NCI-H146 (cell line): ENCODE measurements at regions not wholly inside any gene's neighbourhood (a gene's known extent, or its start where the extent isn't known, plus 50 kb on each side); places are given as distances from the start of the nearest gene placed in this dataset.
"Not testable (repeated sequence)": the region's sequence is repeated elsewhere in the genome, so short reads cannot be mapped to it uniquely, and the experiment has no call there.

ENCODE experiments used
- DNase-seq: peaks from one replicate; lab custom pipeline; 2025; lab: John Stamatoyannopoulos, UW

DNA sequence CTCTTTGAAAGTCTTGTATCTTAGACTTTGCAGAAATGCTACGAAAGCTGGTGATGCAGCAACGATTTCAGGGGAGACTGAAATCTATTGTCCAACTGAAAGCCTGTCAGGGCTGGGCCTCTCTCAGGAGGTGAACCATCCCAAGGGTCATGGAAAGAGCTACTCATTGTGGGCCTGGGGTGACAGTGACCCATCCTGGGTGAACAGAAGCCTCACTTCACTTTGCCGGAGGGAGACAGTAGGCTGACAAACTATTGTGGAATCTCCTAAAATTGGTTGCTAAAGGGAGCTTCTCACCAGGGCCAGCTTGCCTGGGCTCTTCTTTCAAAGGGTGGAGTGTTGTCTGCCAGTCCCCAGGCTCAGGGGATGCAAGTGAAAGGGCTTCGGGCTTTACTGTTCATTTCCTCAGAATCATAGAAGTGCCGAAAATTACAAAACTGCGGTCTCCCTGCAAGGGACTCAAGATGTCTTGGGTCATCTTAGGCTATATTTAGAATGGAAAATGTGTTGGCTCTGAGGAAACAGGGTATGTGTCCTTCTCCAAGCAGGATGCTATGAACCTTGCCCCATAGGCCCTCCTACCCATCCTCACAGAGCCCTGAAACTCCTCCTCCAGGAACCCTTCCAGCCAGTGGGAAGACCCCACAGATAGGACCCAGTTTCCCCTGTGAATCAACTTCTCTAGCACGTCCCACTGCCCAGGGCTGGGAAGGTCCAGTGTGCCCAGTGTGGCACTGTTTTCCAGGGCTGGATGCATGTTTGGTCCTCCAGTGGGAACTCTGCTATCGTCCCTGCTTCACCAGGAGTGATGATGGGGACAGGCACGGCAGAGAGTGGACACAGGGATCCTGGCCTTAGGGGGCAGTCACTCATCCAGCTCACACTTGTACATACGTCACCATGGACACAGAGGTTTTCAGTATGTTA is 173.4 kb upstream of the PLGLB2 start:
- not testable (repeated sequence) for DNase-seq

DNA sequence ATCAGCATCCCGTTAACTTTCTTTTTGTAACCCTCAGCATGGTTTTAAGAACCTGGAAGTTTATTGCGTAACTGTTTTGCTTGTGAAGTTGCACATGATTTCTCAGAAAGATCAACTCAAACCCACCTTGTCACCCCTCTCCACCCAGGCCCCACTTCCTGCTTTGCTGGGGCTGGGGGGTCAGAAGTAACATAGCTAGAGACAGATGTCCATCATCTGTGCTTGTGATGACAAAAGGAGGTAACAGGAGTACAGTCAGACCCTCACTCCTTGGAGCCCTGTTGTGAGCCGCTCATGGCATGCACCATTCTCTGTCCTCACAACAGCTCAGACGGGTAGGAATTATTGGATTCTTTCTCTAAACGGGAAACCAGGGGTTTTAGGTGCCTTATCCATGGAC is 172.7 kb upstream of the PLGLB2 start:
- DNase-seq = not testable (repeated sequence)

DNA sequence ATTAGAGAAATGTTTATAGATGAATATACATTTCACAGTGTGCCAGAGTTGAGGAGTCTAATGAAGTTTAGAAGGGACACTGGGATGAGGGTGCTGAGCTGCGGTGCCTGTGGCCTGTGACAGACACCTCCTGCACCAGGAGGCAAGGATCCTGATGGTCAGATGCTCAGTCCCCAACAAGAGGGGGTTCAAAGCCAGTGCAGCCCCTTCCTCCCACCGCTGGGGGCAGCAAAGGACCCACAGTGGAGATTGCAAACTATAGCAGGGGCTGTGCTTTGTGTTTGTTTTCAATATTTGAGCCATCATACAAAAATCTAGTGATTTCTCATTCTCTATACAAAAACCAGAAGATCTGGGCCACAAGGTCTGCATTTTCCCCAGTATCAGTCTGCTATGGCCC is 170.5 kb upstream of the PLGLB2 start:
- DNase-seq = not testable (repeated sequence)

DNA sequence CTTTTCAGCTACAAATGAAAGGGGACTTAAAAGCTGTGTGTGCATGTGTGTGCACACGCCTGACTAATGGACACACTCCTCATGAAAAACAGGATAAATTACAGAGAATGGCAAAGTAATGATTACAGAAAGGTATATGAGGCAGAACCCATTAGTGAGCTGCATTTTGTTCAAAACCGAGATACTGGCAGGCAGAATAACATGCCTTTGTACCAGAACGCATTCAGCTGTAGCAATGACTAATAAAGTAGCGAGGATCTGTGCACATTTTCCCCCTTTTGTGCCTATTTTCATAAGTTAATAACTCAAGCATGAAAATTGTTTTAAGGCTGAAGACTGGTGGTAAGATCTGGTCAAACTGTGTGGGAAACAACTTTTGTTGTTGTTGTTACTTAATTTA is 165.7 kb upstream of the PLGLB2 start:
- not testable (repeated sequence) for DNase-seq

DNA sequence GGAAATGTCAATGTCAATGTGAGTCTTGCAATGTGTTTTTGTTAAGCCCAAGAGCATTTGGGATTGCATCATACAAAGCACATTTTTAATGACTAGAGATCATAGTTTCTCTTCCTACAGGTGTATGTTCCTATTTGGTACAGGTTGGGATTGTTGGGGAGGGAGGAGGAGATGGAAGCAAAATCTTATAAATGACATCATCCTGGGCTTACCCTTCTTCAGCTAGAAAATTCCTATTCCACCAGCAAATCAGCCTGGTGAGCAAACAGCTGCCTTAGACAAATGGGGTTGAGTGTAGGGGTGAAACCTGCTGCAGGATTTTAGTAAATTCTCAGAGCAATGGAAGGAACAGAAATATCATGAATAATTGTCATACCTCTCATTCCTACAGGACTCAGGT is 165.3 kb upstream of the PLGLB2 start:
- not testable (repeated sequence) for DNase-seq

DNA sequence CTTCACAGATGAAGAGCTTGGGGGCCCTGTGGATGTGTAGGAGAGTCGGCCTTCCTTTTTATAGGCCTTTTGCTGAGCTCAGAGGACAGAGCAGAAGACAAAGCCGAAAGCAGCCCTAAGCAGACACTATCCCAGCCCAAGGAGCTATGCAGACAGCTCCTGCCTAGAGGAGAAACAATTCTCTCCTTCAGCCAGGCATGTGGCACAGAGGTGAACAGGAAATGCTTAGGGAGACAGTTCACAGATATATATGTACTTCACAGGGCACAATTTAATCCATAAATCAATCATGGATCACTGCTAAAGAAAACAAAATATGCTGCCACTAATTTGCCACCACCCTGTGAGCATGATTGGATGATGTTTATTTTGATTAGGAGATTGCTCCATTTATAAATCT is 164.5 kb upstream of the PLGLB2 start:
- not testable (repeated sequence) for DNase-seq

DNA sequence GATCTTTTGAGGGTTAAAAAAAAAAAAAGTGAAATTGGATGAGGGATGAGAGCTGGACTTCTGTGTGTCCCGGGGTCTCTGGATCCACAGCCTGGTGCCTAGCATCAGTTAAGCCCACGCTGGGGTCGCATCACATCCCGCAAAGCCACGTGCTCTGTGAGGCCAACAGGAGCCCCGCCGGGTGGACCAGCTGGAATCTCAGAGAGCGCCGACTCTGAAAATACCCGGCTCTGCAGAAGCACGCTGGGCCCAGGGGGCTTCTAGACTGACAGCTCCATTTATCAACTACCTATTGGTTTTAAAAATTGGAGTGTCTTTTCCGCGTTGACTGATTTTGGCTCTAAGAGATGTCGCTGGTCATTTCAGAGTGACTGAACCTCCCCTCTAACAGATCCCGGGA is 164.1 kb upstream of the PLGLB2 start:
- not testable (repeated sequence) for DNase-seq

DNA sequence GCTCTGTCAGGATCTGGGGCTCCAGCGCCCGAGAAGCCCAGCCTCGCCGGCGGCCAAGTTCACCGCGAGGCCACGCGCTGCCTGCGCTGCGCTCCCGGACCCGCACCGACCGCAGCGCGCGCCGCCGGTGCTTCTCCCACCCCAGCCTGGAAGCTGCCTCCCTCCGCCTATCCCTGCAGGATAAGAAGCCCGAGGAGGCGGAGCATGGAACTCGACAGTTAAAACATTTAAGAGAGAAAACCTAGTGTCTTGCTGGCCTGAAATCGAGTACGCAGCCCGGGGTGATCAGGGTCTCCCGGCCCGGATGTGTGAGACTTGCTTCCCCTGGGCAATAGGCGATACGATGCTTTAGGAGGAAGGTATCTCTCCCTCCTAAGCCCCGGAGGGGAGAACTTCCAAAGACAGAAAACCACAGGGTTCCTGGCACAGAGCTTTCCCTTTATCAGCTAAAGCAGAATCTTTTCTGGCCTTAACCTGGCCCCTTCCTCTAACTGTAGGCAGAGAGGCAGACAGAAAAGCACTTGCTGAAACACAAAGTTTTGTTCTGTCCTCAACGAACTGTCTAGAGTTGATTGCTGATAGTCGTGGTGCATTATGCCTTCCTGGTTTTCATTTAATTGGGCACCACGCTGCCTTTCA is 163.5 kb upstream of the PLGLB2 start:
- DNase-seq = not testable (repeated sequence)

DNA sequence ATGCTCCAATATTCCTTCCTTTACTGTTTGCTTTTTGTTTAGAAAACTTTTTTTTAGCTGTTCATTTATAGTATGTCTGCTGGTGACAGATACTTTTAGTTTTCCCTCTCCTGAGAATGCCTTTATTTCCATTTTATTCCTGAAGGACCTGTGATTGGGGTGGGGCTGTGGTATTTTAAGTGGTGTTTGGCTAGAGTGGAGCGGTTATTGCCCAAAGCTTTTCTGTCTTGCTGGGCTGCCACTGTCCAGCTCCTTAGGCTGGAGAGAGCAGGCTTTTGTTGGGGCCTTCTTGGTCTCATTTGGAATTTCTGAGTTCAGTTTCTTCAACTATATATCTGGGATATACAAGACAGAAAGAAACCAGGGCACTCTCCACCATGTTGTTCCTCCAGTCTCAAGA is 160.0 kb upstream of the PLGLB2 start:
- DNase-seq = not testable (repeated sequence)

DNA sequence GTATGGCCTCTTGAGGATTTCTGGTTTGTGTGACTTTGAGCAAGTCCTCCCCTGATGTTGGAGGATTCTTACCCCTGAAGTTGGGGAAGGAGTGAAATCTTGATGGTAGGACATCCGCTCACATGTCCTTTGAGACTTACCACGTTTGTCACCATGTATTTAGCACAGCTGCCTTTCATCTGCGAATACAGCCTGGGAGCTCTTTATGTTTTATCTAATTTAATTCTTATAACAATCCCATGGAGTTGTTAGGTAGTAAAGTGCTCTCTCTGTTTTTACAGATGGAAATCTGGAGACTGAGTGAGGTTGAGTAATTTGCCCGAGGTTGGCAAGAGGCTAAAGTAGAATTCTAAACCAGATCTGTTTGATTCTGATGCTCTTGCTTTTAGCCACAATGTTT is 154.9 kb upstream of the PLGLB2 start:
- not testable (repeated sequence) for DNase-seq

DNA sequence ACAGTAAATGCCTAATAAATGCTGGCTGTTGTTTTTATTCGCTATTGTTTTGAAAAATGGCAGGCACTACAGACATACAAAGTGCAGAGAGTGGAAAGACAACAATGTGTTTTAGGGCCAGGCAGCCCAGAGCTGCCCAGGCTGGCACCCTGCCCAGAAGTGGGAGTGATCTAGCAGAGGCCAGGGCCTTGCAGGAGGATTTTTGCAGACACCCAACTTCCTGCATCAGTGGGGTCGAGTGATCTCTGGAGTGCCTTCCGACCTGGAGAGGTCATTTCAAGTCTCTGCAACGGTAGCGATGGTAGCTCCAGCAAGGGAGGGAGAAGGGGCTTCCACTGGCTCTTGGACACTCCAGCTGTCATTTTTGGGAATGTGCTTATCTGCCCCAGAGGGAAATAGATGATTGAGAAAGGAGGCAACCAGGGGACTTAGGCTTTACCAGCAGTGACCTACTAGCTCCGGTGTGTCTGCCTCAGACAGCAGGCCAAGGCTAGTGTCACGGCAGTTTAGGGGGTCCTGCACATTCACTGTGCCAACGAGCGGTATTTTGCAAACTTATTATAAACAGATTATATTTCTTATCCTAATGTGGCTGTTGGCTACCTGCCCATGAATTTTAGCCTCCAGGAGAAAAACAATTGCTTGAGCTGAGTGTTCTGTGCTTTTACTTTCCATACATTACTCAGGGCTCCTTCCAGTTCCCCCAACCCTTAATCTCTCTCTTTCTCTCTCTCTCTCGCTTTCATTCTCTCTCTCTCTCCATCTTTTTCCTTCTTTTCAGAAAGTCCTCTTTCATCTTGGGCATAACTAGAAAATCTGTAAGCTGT is 153.9 kb upstream of the PLGLB2 start:
- DNase-seq = not testable (repeated sequence)

DNA sequence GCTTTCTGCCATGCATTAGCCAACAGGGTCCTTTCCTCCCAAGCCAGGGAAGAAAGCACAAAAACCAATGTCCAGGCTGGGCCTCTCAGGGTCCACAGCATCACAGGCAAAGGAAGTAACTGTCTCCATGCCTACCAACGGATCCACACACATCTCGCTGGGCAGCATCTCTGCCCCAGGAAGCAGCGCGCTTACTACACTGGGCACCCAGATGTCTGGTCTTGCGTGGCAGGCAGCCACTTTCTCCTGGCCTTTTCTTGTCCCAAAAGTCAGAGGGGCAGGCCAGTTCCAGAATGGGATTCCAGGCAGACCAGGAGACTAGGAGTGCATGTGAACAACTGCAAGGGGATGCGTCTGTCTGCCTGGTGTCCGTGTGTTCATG is 153.3 kb upstream of the PLGLB2 start:
- not testable (repeated sequence) for DNase-seq

DNA sequence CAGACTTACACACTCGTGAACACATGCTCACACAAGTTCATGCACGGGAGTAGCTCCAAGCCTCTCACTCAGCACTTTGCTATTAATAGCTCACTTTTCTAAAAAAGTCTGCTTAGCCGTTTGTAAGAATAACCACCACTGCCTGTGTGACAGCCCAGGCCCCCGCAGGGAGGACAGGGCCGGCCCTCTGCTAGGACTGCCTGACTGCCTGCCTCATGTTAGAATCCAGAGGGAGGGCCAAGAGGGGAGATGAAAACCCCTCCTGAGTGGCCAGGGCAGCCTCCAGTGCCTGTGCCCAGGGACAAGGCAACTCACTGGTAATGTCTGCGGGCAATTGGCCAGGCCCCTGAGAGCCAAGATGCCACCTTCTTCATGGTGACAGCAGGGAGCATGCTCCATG is 152.9 kb upstream of the PLGLB2 start:
- DNase-seq = not testable (repeated sequence)

DNA sequence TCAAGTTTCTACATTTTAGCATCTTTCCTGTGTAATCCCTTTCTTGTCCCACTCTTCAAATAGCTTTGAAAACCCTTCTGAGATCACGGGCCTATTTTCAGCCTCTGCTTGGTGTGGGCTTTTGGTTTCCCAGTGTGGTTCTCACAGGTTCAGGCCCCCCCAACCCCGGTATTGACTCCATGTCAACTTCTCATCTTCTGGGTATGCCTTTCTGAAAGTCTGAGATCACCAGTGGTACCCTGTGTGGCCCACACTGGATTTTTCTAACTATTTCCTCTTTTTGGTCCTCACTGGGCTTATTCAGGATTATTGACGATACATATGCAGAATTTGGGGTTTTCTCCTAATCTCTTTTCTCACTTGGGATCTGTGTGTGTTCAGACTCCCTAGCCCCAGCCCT is 146.9 kb upstream of the PLGLB2 start:
- DNase-seq = not testable (repeated sequence)

DNA sequence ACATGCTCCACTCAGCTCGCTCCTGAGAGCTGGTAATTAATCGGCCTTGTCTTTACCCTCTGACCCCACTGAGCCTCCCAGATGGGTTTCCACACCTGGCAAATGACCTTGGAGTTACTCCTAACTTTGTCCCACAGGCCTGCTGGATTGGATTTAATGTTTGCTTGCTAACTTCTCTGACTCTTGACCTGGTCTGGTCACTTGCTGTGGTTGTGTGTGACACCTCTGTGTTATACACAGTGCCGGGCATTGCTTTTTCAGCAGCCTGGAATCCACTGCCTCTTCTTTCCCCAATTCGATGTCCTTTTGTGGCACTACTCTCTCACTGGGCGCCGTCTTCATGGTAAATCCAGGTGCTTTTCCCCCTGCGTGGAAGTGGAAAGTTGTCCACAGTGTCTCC is 145.8 kb upstream of the PLGLB2 start:
- DNase-seq = not testable (repeated sequence)

DNA sequence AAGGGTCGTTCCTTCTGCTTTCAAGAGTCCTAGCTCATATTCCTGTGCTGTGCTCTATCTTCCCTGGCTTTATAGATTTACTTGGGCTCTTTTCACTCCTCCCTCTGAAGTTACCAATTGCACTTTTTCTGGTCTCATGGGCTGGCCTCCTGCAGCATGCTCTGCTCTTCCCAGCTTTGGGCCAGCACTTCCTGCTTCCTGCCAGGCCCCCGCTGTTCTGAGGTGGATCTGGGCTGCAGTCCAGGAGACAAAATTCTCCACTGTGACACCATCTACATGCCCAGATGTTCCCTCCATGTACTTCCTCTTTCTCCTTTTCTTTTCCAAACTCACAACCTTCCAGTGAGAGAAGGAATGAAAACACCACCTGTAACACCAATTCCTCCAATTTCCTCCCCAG is 145.2 kb upstream of the PLGLB2 start:
- DNase-seq = not testable (repeated sequence)

DNA sequence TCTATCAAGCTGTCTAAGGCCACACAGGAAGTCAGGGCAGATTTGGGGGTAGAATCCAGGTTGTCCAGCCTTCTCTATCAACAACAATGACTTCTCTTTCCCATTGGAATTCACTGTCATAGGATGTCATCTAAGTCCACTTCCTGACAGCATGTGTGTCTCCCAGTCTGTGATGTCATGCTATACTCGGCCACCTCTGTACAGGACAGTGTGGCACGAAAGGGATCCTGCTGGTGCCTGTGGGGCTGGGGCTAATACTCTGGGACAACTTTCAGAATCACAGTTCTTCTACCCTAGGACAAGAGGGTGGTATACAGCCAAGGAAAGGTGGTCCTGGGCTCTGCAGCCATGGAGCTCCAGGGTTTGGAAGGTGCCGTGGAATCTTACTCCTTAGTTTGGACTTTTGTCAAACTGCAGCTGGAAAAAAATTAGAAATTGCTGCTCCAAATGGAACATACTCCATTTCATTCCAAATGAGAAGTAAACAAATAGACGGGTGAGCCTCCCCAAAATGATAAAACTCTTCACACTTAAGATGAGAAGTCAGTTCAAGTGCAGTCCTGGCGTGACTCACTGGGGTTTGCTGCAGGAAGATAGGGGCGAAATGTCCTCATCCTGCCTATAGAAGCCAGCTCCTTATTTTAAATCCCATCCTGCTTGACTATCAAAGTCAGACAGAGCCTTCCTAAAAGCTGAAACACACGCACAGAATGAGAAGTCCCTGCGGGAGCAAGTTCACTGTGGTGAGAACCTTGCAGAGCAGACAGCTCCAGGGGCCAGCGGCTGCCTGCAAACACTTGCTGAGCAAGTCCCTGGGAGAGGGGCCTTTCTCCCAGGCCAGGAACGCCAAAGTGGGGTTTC is 144.2 kb upstream of the PLGLB2 start:
- not testable (repeated sequence) for DNase-seq

DNA sequence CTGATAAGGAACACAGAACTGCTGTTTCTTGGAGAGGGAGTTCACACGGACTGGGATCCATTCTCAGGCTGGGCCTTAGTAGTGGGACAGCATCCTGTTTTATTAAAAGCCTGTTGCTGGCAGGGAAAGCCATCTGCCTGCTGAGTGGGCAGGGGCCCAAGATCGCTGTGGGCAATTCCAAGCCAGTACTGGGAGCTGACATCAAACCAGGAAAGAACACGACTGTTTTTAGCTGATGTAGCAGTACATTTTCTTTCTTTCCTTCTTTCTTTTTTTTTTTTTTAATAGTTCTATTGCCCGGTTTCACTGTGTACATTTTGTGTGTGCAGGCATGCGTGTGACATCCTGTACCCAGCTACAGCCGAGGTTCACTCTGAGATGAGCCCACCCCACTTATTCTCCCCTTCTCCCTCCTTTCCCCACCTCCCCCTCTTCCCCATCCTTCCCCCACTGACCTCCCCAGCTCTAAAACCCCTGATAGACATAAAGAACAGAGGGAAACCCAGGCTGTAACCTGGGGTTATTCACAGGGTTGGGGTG is 143.5 kb upstream of the PLGLB2 start:
- not testable (repeated sequence) for DNase-seq

DNA sequence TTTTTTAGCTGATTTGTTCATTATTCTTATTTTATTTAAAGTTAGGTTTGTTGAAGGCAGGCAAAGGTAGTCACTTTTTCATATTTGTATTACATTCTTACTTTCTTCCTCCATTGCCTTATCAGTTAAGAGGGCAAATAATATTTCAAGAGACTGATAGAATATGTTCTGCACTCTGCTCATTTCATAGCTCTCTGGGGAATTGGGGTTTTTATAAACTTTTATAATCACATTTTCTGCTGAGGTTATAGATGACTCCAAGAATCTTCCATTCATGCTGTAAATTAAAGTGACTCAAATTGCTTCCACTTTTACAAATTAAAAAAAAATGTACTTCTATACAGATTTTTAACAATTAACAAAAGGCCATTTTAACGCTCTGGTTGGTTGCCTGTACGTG is 142.9 kb upstream of the PLGLB2 start:
- not testable (repeated sequence) for DNase-seq

DNA sequence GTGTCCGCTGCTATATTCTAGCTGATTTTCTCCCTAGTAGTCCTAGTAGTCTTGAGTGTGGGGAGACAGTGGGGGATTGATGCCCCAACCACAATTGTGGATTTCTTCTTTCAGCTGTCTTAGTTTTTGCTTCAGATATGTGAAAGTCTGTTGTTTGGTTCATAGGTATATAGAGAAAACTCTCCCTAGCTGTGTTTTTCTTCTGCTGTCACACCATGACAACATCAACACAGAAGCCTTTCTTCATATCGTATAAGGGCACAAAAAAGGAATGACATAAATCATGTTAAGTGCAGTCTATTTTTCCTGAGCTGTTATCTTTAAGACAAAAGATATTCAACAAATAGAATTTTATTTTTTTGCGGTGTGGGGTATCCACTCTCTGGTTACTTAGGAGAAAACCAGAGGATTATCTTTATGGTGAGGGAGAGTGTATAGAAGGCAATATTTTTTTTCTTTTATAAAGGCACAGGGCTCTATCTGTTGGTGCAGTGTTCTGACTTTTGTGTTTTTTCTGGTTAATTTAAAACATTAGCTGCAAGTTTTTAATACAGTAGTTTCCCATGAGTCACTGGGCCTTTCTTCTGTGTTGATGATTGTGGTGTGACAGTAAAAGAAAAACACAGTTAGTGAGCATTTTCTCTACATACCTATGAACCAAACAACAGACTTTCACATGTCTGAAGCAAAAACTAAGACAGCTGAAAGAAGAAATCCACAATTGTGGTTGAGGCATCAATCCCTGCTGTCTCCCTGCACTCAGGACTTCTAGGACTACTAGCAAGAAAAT is 139.3 kb upstream of the PLGLB2 start:
- not testable (repeated sequence) for DNase-seq
